ENCODE measurements at regions not wholly inside any gene's neighbourhood (a gene's known extent, or its start where the extent isn't known, plus 50 kb on each side); places are given as distances from the start of the nearest gene placed in this dataset.

GRCh38 chr4:20368926-20369325, 117.2 kb downstream of the SLIT2 start:
- TF ChIP-seq CTCF (IDR thresholded peaks at IDR 0.05; ENCODE audit: low read length) = no peak
- TF ChIP-seq EZH2 (IDR thresholded peaks at IDR 0.05; ENCODE audit: borderline replicate concordance, low read length) = no peak

All from OCI-LY1 (cell line).